WERI-Rb-1 (cell line): ENCODE measurements at regions not wholly inside any gene's neighbourhood (a gene's known extent, or its start where the extent isn't known, plus 50 kb on each side); places are given as distances from the start of the nearest gene placed in this dataset.
"Not testable (repeated sequence)": the region's sequence is repeated elsewhere in the genome, so short reads cannot be mapped to it uniquely, and the experiment has no call there.

ENCODE experiments used
- DNase-seq: peaks from one replicate; pipeline ENCODE4 v3.0.0-alpha.2; 2020
- H3K27ac ChIP-seq: fragments of 250-450 bp; sonication (Bioruptor Pico); 2 replicates; pipeline ENCODE4 v1.5.1; 2020; ENCODE audit warnings: mild to moderate bottlenecking, moderate library complexity
- H3K27me3 ChIP-seq: fragments of 250-450 bp; sonication (Bioruptor Pico); 2 replicates; pipeline ENCODE4 v1.5.1; 2021; ENCODE audit warnings: mild to moderate bottlenecking, low read depth, moderate library complexity; ENCODE audit not compliant: insufficient read depth, severe bottlenecking
- H3K36me3 ChIP-seq: fragments of 250-450 bp; sonication (Bioruptor Pico); 2 replicates; pipeline ENCODE4 v1.5.1; 2020; ENCODE audit warnings: mild to moderate bottlenecking, moderate library complexity
- H3K4me3 ChIP-seq: 2 replicates; pipeline ENCODE4 v1.5.1; 2011; ENCODE audit warnings: low read depth, mild to moderate bottlenecking, control low read depth, low read length
- H3K9me3 ChIP-seq: fragments of 250-450 bp; sonication (Bioruptor Pico); 2 replicates; pipeline ENCODE4 v1.5.1; 2021; ENCODE audit warnings: mild to moderate bottlenecking, moderate library complexity; ENCODE audit not compliant: severe bottlenecking
- TF ChIP-seq, protein P1 (sequence below): IDR thresholded peaks from 2 replicates; pipeline ENCODE4 v1.5.1; 2011; ENCODE audit warnings: low read depth, mild to moderate bottlenecking, control low read depth, inconsistent platforms, low read length

GRCh38 chr5:92544036-92544435, 1037.0 kb downstream of the NR2F1-AS1 start:
- no peak overlapping the region for H3K27ac ChIP-seq
- H3K36me3 ChIP-seq: no peaks in the 10 kb centered on the region
- H3K9me3 ChIP-seq: no peaks in the 10 kb centered on the region
- no peak overlapping the region for H3K4me3 ChIP-seq
- no peaks in the 10 kb centered on the region for H3K27me3 ChIP-seq
- TF ChIP-seq, protein P1, sequence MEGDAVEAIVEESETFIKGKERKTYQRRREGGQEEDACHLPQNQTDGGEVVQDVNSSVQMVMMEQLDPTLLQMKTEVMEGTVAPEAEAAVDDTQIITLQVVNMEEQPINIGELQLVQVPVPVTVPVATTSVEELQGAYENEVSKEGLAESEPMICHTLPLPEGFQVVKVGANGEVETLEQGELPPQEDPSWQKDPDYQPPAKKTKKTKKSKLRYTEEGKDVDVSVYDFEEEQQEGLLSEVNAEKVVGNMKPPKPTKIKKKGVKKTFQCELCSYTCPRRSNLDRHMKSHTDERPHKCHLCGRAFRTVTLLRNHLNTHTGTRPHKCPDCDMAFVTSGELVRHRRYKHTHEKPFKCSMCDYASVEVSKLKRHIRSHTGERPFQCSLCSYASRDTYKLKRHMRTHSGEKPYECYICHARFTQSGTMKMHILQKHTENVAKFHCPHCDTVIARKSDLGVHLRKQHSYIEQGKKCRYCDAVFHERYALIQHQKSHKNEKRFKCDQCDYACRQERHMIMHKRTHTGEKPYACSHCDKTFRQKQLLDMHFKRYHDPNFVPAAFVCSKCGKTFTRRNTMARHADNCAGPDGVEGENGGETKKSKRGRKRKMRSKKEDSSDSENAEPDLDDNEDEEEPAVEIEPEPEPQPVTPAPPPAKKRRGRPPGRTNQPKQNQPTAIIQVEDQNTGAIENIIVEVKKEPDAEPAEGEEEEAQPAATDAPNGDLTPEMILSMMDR: no peak
- DNase-seq: no peak

DNA sequence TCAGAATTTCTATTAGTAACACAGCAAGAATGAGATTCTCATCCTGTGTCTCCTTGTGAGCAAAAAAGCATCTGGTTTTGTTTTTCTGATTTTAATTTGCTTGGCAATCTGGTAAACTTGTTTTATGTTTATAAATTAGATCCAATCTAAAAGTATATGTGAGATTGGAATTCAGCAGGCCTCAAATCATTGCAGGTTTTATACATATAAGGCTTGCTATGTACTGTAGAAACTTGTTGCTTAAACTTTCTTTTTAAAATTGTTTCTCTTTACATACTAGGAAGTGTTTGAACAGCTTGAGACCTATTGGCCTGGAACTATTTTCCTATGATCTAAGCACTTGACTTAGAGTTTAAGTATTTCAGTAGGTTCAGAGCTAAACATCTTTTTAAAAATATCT, 1037.8 kb downstream of the NR2F1-AS1 start:
- Histone ChIP-seq H3K4me3 (no peak overlapping the region), H3K27me3 (no peaks in the 10 kb centered on the region), H3K36me3 (no peaks in the 10 kb centered on the region), H3K27ac (no peak overlapping the region), H3K9me3 (no peaks in the 10 kb centered on the region)
- no peak for DNase-seq
- TF ChIP-seq, protein P1: no peak

- H3K4me3 ChIP-seq, H3K36me3 ChIP-seq, H3K27me3 ChIP-seq, DNase-seq, H3K27ac ChIP-seq, H3K9me3 ChIP-seq: not testable (repeated sequence)
Observed at GRCh38 chr5:92542017-92542416, 1039.0 kb downstream of the NR2F1-AS1 start.

DNA sequence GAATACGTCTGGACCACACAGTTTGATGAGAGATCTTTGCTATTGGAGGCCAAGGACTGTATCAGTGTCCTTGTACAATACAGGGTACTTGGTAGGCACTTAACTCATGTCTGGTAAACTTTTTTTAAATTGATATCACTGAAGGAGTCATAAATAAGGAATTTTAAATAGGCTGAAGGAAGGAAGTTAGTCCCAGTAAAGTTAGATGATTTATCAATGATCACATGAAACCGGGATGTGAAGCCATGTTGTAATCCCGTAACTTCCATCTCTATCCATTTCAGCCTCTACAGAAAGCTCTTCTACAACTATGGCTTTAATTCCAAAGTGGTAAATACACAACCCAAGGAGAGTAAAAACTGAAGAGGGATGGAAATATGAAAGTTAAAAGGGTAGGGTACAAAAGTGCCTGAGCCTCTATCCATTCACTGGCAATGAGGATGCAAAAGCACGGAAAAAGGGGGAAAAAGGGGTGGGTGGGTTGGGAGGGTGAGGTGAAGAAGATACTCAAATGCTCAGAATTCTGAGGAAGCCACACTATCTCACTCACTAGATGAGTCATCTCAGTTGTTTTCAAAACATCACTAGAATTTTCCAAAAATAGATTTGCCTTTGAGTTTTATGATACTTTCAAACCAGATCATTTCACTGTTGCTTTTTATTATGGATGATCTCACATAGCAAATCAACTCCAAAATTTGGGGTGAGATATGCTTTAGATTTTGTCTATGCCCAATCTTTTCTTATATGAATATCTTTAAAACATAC, 1053.5 kb downstream of the NR2F1-AS1 start:
- Histone ChIP-seq H3K4me3 (no peak overlapping the region), H3K36me3 (no peaks in the 10 kb centered on the region), H3K9me3 (no peaks in the 10 kb centered on the region), H3K27ac (no peak overlapping the region), H3K27me3 (no peaks in the 10 kb centered on the region)
- TF ChIP-seq, protein P1: no peak
- no peak for DNase-seq

DNA sequence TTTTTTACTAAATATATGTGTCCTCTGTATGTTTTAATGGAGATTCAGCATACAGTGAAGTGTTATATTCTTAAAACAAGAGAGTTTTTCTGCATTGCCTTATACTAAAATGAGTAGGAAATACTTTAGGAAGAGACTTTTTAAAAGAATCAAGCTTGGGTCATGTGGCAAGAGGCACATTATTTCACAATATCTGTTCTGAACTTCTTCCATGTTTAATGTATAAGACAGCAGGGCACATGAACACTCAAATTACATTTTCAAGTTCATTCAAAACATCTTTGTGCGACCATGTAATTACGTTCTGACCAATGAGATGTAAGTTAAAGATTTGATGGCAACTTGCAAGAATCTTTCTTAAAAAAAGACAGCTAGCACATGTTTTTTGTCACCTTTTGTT, 1055.9 kb downstream of the NR2F1-AS1 start:
- H3K9me3 ChIP-seq: no peaks in the 10 kb centered on the region
- H3K27me3 ChIP-seq: no peaks in the 10 kb centered on the region
- no peak overlapping the region for H3K4me3 ChIP-seq
- no peak for DNase-seq
- no peaks in the 10 kb centered on the region for H3K36me3 ChIP-seq
- TF ChIP-seq, protein P1: no peak
- no peak overlapping the region for H3K27ac ChIP-seq

GRCh38 chr5:92519811-92520632, 1061.0 kb downstream of the NR2F1-AS1 start:
- TF ChIP-seq, protein P1: no peak
- no peak for DNase-seq

More at GRCh38 chr5:92519811-92520632, 1061.0 kb downstream of the NR2F1-AS1 start:
- H3K36me3 ChIP-seq: no peaks in the 10 kb centered on the region
- no peak overlapping the region for H3K27ac ChIP-seq
- no peaks in the 10 kb centered on the region for H3K9me3 ChIP-seq
- no peak overlapping the region for H3K4me3 ChIP-seq
- H3K27me3 ChIP-seq: no peaks in the 10 kb centered on the region
